ENCODE measurements at regions not wholly inside any gene's neighbourhood (a gene's known extent, or its start where the extent isn't known, plus 50 kb on each side); places are given as distances from the start of the nearest gene placed in this dataset.

- TF ChIP-seq CTCF (IDR thresholded peaks at IDR 0.05; ENCODE audit: insufficient read depth, low read length) (no peak), POLR2AphosphoS5 (IDR thresholded peaks at IDR 0.05; ENCODE audit: low read depth) (no peak)
These were observed 60.5 kb upstream of the ST3GAL5 start for GRCh38 chr2:85949280-85949679.
